Right lobe of liver (tissue), 6 donors: ENCODE measurements at regions not wholly inside any gene's neighbourhood (a gene's known extent, or its start where the extent isn't known, plus 50 kb on each side); places are given as distances from the start of the nearest gene placed in this dataset.
A peak's percentile ranks its signal among the peaks of the same experiment; 100 is the strongest.
"Not testable (repeated sequence)": the region's sequence is repeated elsewhere in the genome, so short reads cannot be mapped to it uniquely, and the experiment has no call there.

Experiments
- ATAC-seq, 4 donors: fragments of 200-7000 bp; cut with Tn5 transposase; one replicate each; pipeline ENCODE4 v1.9.1; 2020; ENCODE audit warnings: mild to moderate bottlenecking in 4 of 4, moderate library complexity in 4 of 4
- DNase-seq, 3 donors: peaks; one replicate each; pipeline ENCODE4 v3.0.0-alpha.2; 2020
- H3K27ac ChIP-seq, 3 donors: fragments of 200-600 bp; one replicate each; pipeline ENCODE4 v1.8.0; 2022
- H3K27me3 ChIP-seq, 2 donors: fragments of 200-600 bp; one replicate each; pipeline ENCODE4 v1.8.0; 2022
- H3K36me3 ChIP-seq, 4 donors: fragments of 200-600 bp; sonication (generic) in 1 of 4; one replicate each; pipeline versions ENCODE4 v1.5.1 to v1.8.0; 2017 to 2022; ENCODE audit warnings: control low read depth in 1 of 4
- H3K4me1 ChIP-seq, 4 donors: fragments of 200-600 bp; sonication (generic) in 1 of 4; one replicate each; pipeline versions ENCODE4 v1.5.1 to v1.8.0; 2017 to 2022; ENCODE audit warnings: control low read depth in 1 of 4
- H3K4me3 ChIP-seq, 3 donors: fragments of 200-600 bp; one replicate each; pipeline ENCODE4 v1.8.0; 2022
- H3K9me3 ChIP-seq, 4 donors: fragments of 200-600 bp; sonication (generic) in 1 of 4; one replicate each; pipeline versions ENCODE4 v1.5.1 to v1.8.0; 2017 to 2022; ENCODE audit warnings: control low read depth in 1 of 4
- POLR2A ChIP-seq: fragments of 450-650 bp; IDR thresholded peaks from one replicate; pipeline ENCODE4 v1.6.1; 2017; ENCODE audit warnings: antibody characterized with exemption, mild to moderate bottlenecking
- WGBS: methylation state at CpG from one replicate; pipeline ENCODE4 v1.1.6; 2018; ENCODE audit warnings: low coverage, low lambda C conversion rate; ENCODE audit not compliant: insufficient coverage; ENCODE audit errors: missing lambda C conversion rate; 5-methylcytosine and 5-hydroxymethylcytosine counted together
- intact Hi-C, 2 donors: fragments of 100-400 bp; cut with DNase I; formaldehyde crosslinking; loops; one replicate each; pipeline versions ENCODE4 v1.11.2 to v1.14.1; 2022
- TF ChIP-seq, protein P1 (sequence below), 4 donors: fragments of 200-600 bp in 3 of 4; fragments of 450-650 bp in 1 of 4; IDR thresholded peaks; one replicate each; pipeline versions ENCODE4 v1.5.1 to v1.8.0; 2016 to 2022; ENCODE audit warnings: antibody characterized with exemption in 4 of 4, mild to moderate bottlenecking in 2 of 4
- donor health status: DM: no; HTN: yes; CAD: no.
- donor health status: DM: no; HTN: no; CAD: no.
- donor health status: DM: no; HTN: no; CAD: no.
- donor health status: DM: no; HTN: yes; CAD: no.
- donor health status: DM: no; HTN: yes; CAD: no.

DNA sequence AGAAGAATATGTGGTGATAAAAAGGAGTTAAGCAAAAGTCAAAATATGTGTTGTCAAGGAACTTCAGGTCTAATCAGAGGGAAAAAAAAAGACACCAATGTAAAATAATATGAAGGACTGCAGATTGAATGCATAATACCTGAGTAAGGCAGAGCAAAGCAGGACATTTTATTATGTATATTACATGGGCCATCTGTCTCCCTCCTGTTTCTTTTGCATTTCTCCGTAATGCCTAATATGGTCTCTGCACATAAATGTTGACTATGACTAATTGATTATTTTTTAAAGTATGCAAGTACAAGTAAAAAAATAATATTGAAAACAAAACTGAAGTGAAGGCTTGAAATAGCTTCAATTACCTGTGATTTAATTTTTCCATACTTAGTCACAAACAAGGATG is 384.7 kb upstream of the MAN1A1 start:
- H3K27ac ChIP-seq = no peak overlapping the region
- WGBS = 75% methylated on average over 1 of the region's 1 CpG
- intact Hi-C loops = no loop called here
- no peaks in the 10 kb centered on the region for H3K27me3 ChIP-seq
- no peaks in the 10 kb centered on the region for H3K4me1 ChIP-seq
- DNase-seq (no peak), ATAC-seq (no peak)
- H3K4me3 ChIP-seq = no peak overlapping the region
- no peak for TF ChIP-seq POLR2A
- TF ChIP-seq, protein P1, sequence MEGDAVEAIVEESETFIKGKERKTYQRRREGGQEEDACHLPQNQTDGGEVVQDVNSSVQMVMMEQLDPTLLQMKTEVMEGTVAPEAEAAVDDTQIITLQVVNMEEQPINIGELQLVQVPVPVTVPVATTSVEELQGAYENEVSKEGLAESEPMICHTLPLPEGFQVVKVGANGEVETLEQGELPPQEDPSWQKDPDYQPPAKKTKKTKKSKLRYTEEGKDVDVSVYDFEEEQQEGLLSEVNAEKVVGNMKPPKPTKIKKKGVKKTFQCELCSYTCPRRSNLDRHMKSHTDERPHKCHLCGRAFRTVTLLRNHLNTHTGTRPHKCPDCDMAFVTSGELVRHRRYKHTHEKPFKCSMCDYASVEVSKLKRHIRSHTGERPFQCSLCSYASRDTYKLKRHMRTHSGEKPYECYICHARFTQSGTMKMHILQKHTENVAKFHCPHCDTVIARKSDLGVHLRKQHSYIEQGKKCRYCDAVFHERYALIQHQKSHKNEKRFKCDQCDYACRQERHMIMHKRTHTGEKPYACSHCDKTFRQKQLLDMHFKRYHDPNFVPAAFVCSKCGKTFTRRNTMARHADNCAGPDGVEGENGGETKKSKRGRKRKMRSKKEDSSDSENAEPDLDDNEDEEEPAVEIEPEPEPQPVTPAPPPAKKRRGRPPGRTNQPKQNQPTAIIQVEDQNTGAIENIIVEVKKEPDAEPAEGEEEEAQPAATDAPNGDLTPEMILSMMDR (IDR thresholded peaks at IDR 0.05) = no peak
- no peaks in the 10 kb centered on the region for H3K36me3 ChIP-seq
- no peaks in the 10 kb centered on the region for H3K9me3 ChIP-seq

DNA sequence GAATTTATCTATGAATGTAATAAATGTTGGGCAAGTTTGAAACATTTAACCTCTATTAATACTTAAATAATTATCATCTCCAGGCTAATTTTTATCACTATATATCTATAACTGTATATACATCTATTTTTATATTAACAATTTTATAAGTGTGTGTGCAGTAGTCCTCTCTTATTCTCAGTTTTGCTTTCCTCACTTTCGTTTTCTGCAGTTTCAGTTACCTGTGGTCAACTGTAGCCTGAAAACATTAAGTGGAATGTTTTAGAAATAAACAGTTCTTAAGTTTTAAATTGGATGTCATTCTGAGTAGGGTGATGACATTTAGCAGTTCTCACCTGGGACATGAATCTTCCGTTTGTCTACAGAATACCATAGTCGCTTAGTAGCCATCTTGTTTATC is 379.4 kb upstream of the MAN1A1 start:
- intact Hi-C loops = no loop called here

DNA sequence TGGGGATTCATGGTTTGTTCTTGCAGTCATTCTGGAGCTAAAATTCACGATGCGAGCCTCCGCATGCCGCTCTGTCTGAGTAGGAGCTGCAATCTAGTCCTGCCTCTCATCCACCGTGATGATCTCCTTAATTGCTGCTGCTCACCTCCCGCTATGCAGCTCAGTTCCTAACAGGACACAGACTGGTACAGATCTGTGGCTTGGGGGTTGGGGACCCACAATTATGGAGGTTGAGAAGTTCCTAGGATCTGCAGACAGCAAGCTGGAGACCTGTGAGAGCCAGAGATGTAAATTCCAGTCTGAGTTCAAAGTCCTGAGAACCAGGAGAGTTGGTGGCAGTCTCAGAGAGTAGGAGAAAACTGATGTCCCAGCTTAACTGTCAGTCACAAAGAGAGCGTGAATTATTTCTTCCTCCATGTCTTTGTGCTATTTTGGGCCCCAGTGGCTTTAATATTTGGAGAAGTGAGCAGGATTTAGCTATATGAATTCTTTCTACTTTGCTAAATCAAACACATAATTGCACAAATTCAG is 378.7 kb upstream of the MAN1A1 start:
- Histone ChIP-seq H3K4me3 (no peak overlapping the region), H3K4me1 (peaks cover 0 to 7% (median 0%) of the 10 kb centered on the region in 4 donors), H3K9me3 (no peaks in the 10 kb centered on the region), H3K27ac (no peak overlapping the region), H3K36me3 (no peaks in the 10 kb centered on the region), H3K27me3 (no peaks in the 10 kb centered on the region)
- ATAC-seq = peak in 1 of 4 donors; percentile 23
- intact Hi-C loops = no loop called here
- DNase-seq = no peak
- 84% methylated on average over 7 of the region's 7 CpGs for WGBS
- TF ChIP-seq POLR2A = no peak

More for the DNA sequence above, 379.4 kb upstream of the MAN1A1 start:
- Histone ChIP-seq H3K9me3 (no peaks in the 10 kb centered on the region), H3K4me1 (peaks cover 0 to 7% (median 0%) of the 10 kb centered on the region in 4 donors), H3K36me3 (no peaks in the 10 kb centered on the region), H3K27ac (no peak overlapping the region), H3K27me3 (no peaks in the 10 kb centered on the region), H3K4me3 (no peak overlapping the region)
- ATAC-seq (no peak), DNase-seq (no peak)
- 80% methylated on average over 3 of the region's 3 CpGs for WGBS
- no peak for TF ChIP-seq POLR2A
- TF ChIP-seq, protein P1 (IDR thresholded peaks at IDR 0.05) = no peak

DNA sequence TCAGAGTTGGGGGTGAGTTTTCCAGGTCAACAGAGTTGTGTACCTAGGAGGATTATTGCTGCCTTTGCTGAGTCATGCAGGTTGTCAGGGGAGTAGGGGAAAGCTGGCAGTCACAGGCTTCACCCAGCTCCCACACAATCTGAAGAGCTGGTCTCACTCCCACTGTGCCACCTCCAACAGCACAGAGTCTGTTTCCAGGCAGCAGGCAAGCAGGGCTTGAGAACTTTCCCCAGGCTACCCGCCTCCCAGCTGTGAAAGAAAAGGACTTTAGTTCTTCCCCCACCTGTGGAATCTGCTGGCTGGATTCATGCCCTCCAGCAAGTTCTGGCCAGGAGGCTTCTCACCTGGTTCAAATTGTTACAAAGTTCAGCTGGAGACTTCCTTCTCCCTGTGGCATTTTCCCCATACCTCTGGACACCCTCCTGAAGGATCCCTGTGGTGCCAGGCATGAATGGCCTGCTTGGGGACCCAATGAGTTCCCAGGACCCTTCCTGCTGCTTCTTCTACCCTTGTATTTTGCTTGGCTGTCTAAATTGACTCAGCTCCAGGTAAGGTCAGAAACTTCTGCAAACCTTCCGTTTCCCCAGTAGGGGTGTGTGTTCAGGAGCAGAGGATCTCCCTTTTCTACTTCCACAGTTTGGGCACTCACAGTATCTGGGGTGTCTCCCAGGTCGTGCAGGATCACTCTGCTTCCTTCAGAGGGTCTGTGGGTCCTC is 378.1 kb upstream of the MAN1A1 start:
- peaks cover 0 to 7% (median 0%) of the 10 kb centered on the region in 4 donors for H3K4me1 ChIP-seq
- peak in 2 of 3 donors; percentile 48 to 57 for DNase-seq
- H3K27me3 ChIP-seq = no peaks in the 10 kb centered on the region
- H3K4me3 ChIP-seq = no peak overlapping the region
- H3K9me3 ChIP-seq = no peaks in the 10 kb centered on the region
- intact Hi-C loops = no loop called here
- WGBS = 40% methylated on average over 2 of the region's 3 CpGs
- ATAC-seq = peak in 3 of 4 donors; percentile 49 to 88 (median 54)
- no peaks in the 10 kb centered on the region for H3K36me3 ChIP-seq
- no peak overlapping the region for H3K27ac ChIP-seq
- TF ChIP-seq POLR2A = no peak
- TF ChIP-seq, protein P1 (IDR thresholded peaks at IDR 0.05) = no peak

DNA sequence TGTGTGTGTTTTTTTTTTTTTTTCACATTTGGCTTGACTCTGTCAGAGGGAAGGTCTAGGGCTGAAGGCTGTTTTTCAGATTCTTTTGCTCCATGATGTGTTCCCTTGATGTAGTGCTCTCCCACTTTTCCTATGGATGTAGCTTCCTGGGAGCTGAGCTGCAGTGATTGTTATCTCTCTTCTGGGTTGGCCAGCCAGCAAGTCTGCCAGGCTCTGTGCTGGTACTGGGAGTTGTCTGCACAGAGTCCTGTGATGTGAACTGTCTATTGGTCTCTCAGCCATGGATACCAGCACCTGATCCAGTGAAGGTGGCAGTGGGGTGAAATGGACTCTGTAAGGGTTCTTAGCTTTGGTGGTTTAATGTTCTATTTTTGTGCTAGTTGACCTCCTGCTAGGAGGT is 377.4 kb upstream of the MAN1A1 start:
- H3K27ac ChIP-seq, H3K4me1 ChIP-seq, H3K4me3 ChIP-seq, H3K27me3 ChIP-seq, H3K9me3 ChIP-seq, DNase-seq, H3K36me3 ChIP-seq, ATAC-seq, intact Hi-C loops: not testable (repeated sequence)
